ENCODE measurements at regions not wholly inside any gene's neighbourhood (a gene's known extent, or its start where the extent isn't known, plus 50 kb on each side); places are given as distances from the start of the nearest gene placed in this dataset.

DNA sequence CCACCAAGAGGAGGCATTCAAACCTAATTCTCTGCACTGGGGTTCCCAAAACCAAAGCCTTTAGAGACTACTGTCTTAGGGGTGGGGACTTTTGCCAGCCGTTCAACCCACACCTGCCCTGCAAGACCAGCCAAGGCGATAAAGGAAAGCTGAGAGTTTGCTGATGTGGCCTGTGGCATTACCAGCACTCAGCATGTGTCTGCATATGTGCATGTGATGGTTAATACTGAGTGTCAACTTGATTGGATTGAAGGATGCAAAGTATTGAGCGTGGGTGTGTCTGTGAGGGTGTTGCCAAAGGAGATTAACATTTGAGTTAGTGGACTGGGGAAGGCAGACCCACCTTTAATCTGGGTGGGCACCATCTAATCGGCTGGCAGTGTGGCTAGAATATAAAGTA, 474.2 kb downstream of the MED10 start:
- H3K4me2 ChIP-seq (ENCODE audit: insufficient read depth, low read length), result no peak overlapping the region
- H2AFZ ChIP-seq (ENCODE audit: low read depth, low read length), result no peak overlapping the region
- CTCF ChIA-PET, result no interaction called here
- no peaks in the 10 kb centered on the region for H3K79me2 ChIP-seq (ENCODE audit: control insufficient read depth, insufficient read depth, low read length)
- H4K20me1 ChIP-seq (replicated peaks; ENCODE audit: control insufficient read depth, extremely low read depth, insufficient read depth, low read length), result no peaks in the 10 kb centered on the region
- intact Hi-C loops (cut with micrococcal nuclease), result no loop called here
- POLR2A ChIA-PET, result no interaction called here
- peaks cover 4% of the 10 kb centered on the region for H3K9me3 ChIP-seq (replicated peaks; ENCODE audit: control insufficient read depth, insufficient read depth, low read length)
- DNase-seq (ENCODE audit: low read depth, low spot score) (no peak), FAIRE-seq (no peak)
- H3K9ac ChIP-seq (replicated peaks; ENCODE audit: extremely low read depth, insufficient read depth, low read length), result no peak overlapping the region
- no peaks in the 10 kb centered on the region for H3K9me1 ChIP-seq (replicated peaks; ENCODE audit: control insufficient read depth, extremely low read depth, insufficient read depth, low read length)
- TF ChIP-seq MYC (IDR thresholded peaks at IDR 0.05; ENCODE audit: low read depth, low read length), result no peak
- no peak for TF ChIP-seq EZH2 (IDR thresholded peaks at IDR 0.05; ENCODE audit: borderline replicate concordance, low read depth, low read length, severe bottlenecking)
- no peak for TF ChIP-seq GATA2 (IDR thresholded peaks at IDR 0.05; ENCODE audit: insufficient read depth, insufficient read length, low read depth, low read length)
- TF ChIP-seq JUN (IDR thresholded peaks at IDR 0.05; ENCODE audit: borderline replicate concordance, insufficient read depth, insufficient read length, low read depth), result no peak
- no peak for TF ChIP-seq POLR2A (IDR thresholded peaks at IDR 0.05; ENCODE audit: low read depth, low read length)
- TF ChIP-seq POLR2AphosphoS5 (IDR thresholded peaks at IDR 0.05; ENCODE audit: insufficient read depth, low read depth, low read length), result no peak
- TF ChIP-seq MAX (IDR thresholded peaks at IDR 0.05; ENCODE audit: insufficient read depth, insufficient read length), result no peak
- TF ChIP-seq CTCF (IDR thresholded peaks at IDR 0.05; ENCODE audit: extremely low read depth in 1 of 2, insufficient read depth in 1 of 2, low read depth in 1 of 2, low read length in 2 of 2), result no peak
- TF ChIP-seq FOS (IDR thresholded peaks at IDR 0.05; ENCODE audit: borderline replicate concordance, insufficient read depth, low read length), result no peak
- no peaks in the 10 kb centered on the region for H3K27me3 ChIP-seq (ENCODE audit: control insufficient read depth in 2 of 2, insufficient read depth in 2 of 2, low read length in 2 of 2)
- BruUV-seq (replicated peaks), result no TSS peak
- H3K4me1 ChIP-seq (ENCODE audit: control insufficient read depth, extremely low read depth, insufficient read depth, low read length), result no peaks in the 10 kb centered on the region
- dilution Hi-C loops (cut with MboI; ENCODE audit: extremely low pct_ligation_motif_present, low sequenced_read_pairs), result no loop called here
- no peak overlapping the region for H3K27ac ChIP-seq (ENCODE audit: insufficient read depth, low read depth, low read length)
- H3K4me3 ChIP-seq (replicated peaks in 1 of 3; ENCODE audit: insufficient read depth in 1 of 3, low read depth in 1 of 3, low read length in 3 of 3), result no peak overlapping the region
- H3K36me3 ChIP-seq (ENCODE audit: control insufficient read depth in 2 of 2, extremely low read depth in 1 of 2, insufficient read depth in 2 of 2, low read length in 2 of 2), result no peaks in the 10 kb centered on the region
